ENCODE measurements at regions not wholly inside any gene's neighbourhood (a gene's known extent, or its start where the extent isn't known, plus 50 kb on each side); places are given as distances from the start of the nearest gene placed in this dataset.
"Not testable (repeated sequence)": the region's sequence is repeated elsewhere in the genome, so short reads cannot be mapped to it uniquely, and the experiment has no call there.

DNA sequence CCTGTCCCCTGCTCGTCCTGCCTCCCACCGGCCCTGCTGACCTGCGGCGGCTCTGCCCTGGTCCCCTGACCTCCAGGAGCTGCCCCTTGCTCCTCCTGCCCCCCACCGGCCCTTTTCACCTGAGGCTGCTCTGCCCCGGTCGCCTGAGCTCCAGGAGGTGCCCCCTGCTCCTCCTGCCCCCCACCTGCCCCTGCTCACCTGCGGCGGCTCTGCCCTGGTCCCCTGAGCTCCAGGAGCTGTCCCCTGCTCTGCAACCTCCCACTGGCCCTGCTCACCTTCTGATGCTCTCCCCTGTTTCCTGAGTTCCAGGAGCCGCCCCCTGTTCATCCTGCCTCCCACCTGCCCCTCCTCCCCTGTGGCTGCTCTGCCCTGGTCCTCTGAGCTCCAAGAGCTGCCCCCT lies 101.3 kb downstream of the TMEM121 start:
- Histone ChIP-seq H3K4me2 (no peak overlapping the region), H3K27ac (ENCODE audit: low read depth) (no peak overlapping the region), H2AFZ (no peak overlapping the region), H4K20me1 (replicated peaks; ENCODE audit: insufficient read depth) (no peaks in the 10 kb centered on the region), H3K79me2 (replicated peaks; ENCODE audit: insufficient read depth) (no peaks in the 10 kb centered on the region), H3K4me3 (no peak overlapping the region), H3K36me3 (ENCODE audit: insufficient read depth) (no peaks in the 10 kb centered on the region), H3F3A (replicated peaks; ENCODE audit: low read depth) (no peaks in the 10 kb centered on the region), H3K27me3 (ENCODE audit: insufficient read depth) (no peaks in the 10 kb centered on the region), H3K9me2 (ENCODE audit: insufficient read depth) (no peaks in the 10 kb centered on the region), H3K4me1 (ENCODE audit: insufficient read depth) (no peaks in the 10 kb centered on the region)
- H3K4me1 Mint-ChIP-seq = no peaks in the 10 kb centered on the region
- H3K27ac Mint-ChIP-seq = no peak overlapping the region
- DNase-seq (ENCODE audit: low spot score) (no peak), ATAC-seq (no peak)
- H3K27me3 Mint-ChIP-seq (ENCODE audit: insufficient read depth, low read depth, poor library complexity) = peaks cover 7% of the 10 kb centered on the region
- peaks cover 22% of the 10 kb centered on the region for H3K36me3 Mint-ChIP-seq (ENCODE audit: low read depth)
- TF ChIP-seq, protein P1, sequence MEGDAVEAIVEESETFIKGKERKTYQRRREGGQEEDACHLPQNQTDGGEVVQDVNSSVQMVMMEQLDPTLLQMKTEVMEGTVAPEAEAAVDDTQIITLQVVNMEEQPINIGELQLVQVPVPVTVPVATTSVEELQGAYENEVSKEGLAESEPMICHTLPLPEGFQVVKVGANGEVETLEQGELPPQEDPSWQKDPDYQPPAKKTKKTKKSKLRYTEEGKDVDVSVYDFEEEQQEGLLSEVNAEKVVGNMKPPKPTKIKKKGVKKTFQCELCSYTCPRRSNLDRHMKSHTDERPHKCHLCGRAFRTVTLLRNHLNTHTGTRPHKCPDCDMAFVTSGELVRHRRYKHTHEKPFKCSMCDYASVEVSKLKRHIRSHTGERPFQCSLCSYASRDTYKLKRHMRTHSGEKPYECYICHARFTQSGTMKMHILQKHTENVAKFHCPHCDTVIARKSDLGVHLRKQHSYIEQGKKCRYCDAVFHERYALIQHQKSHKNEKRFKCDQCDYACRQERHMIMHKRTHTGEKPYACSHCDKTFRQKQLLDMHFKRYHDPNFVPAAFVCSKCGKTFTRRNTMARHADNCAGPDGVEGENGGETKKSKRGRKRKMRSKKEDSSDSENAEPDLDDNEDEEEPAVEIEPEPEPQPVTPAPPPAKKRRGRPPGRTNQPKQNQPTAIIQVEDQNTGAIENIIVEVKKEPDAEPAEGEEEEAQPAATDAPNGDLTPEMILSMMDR (conservative IDR thresholded peaks at IDR 0.05; ENCODE audit: low read depth in 2 of 2) = no peak
- TF ChIP-seq NANOG (IDR thresholded peaks at IDR 0.05; ENCODE audit: borderline replicate concordance) (no peak), EZH2 (IDR thresholded peaks at IDR 0.05; ENCODE audit: low read depth, unreplicated experiment) (no peak), ZNF331 (CRISPR knock-in tag; IDR thresholded peaks at IDR 0.05; ENCODE audit: low read depth) (no peak), POLR2AphosphoS5 (IDR thresholded peaks at IDR 0.05; ENCODE audit: low read depth) (no peak)
- TF ChIP-seq, protein P2, sequence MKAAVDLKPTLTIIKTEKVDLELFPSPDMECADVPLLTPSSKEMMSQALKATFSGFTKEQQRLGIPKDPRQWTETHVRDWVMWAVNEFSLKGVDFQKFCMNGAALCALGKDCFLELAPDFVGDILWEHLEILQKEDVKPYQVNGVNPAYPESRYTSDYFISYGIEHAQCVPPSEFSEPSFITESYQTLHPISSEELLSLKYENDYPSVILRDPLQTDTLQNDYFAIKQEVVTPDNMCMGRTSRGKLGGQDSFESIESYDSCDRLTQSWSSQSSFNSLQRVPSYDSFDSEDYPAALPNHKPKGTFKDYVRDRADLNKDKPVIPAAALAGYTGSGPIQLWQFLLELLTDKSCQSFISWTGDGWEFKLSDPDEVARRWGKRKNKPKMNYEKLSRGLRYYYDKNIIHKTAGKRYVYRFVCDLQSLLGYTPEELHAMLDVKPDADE (IDR thresholded peaks at IDR 0.05) = no peak
- H3K9me3 Mint-ChIP-seq = peaks cover 82% of the 10 kb centered on the region
- no peak overlapping the region for H3K4me3 Mint-ChIP-seq

DNA sequence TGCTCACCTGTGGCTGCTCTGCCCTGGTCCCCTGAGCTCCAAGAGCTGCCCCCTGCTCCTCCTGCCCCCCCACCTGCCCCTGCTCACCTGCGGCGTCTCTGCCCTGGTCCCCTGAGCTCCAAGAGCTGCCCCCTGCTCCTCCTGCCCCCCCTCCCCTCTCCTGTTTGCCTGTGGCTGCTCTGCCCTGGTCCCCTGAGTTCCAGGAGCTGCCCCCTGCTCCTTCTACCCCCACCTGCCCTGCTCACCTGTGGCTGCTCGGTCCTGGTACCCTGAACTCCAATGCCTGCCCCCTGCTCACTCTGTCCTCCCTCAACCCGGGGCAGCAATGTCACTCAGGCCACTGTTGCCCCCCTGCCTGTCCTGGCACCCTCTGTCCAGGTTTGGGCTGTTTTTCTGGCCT lies 101.7 kb downstream of the TMEM121 start:
- ATAC-seq; H3K27ac ChIP-seq (ENCODE audit: low read depth); H3K4me2 ChIP-seq; H3F3A ChIP-seq (replicated peaks; ENCODE audit: low read depth); H3K27me3 Mint-ChIP-seq (ENCODE audit: insufficient read depth, low read depth, poor library complexity); H4K20me1 ChIP-seq (replicated peaks; ENCODE audit: insufficient read depth); H3K4me1 Mint-ChIP-seq; H3K27ac Mint-ChIP-seq; H3K27me3 ChIP-seq (ENCODE audit: insufficient read depth); DNase-seq (ENCODE audit: low spot score); H3K4me3 Mint-ChIP-seq; H3K4me3 ChIP-seq; H2AFZ ChIP-seq; H3K36me3 ChIP-seq (ENCODE audit: insufficient read depth); H3K9me2 ChIP-seq (ENCODE audit: insufficient read depth); H3K4me1 ChIP-seq (ENCODE audit: insufficient read depth); H3K79me2 ChIP-seq (replicated peaks; ENCODE audit: insufficient read depth): not testable (repeated sequence)
- H3K9me3 Mint-ChIP-seq = peaks cover 82% of the 10 kb centered on the region
- H3K36me3 Mint-ChIP-seq (ENCODE audit: low read depth) = peaks cover 22% of the 10 kb centered on the region

DNA sequence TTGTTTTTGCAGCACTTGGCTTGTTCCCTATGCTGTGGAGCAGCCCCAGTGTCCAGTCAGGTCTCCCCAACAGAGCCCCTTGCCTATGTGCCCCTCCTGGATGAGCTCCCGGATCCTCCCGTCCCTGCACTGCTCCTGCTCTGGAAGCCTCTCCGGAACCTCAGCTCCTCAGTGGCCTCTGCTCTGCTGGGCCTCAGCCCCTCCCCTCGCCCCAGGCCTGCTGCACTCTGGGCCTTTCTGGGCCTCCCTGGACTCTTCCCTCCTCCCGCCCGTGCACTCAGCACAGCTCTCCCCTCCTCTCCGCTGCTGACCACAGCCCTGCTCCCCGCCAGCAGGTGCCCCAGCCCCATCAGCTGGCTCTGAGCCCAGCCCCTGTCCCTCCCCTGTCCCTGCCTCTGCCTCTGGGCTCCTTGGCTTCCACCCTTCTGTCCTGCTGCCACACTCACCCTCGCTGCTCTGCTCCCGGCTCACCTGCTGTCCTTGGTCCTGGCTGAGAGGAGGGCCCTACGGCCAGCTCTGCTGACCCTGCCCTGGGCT lies 102.2 kb downstream of the TMEM121 start:
- not testable (repeated sequence) for H3K27ac ChIP-seq (ENCODE audit: low read depth)

DNA sequence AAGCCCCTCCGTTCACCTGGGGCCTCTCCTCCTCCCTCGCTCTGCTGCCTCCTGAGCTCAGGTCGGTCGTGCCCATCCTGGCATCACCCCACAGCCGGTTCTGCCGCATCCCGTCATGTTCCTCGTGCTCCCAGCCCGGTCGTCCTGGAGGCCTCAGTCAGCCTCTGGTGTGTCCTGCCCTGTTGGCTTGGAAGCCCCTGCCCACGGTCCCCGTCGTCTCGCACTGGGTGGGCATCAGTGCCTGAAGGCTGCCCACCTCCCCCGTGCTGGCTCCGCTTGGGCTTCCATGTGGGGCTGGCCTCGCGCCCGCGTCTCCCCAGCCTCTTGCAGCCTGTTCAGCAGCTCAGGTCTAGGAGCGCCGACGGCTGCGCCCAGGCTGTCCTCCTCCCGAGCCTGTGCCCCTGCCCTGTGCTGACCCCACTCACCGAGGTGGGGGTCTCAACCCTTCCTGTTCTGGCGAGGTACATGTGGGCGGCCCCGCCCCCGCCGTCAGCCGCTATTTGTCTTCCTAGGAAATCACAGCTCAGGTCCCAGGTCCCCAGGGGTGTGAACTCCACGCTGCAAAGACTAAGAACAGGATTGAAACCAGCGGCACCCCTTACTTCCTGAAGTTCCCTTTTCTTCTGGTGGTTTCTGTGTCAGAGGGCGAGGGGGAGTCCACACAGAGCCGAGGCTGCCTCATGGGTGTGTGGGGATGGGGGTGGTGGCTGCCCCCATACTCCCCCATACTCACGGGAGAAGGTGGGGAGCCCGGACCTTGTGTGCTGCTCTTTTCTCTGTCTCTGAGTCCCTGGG lies 102.9 kb downstream of the TMEM121 start:
- H3K27me3 Mint-ChIP-seq (ENCODE audit: insufficient read depth, low read depth, poor library complexity); ATAC-seq; H3F3A ChIP-seq (replicated peaks; ENCODE audit: low read depth); H3K27ac ChIP-seq (ENCODE audit: low read depth); H3K27ac Mint-ChIP-seq; H3K4me3 Mint-ChIP-seq; H3K36me3 ChIP-seq (ENCODE audit: insufficient read depth); H3K4me3 ChIP-seq; H3K4me1 ChIP-seq (ENCODE audit: insufficient read depth); H3K9me2 ChIP-seq (ENCODE audit: insufficient read depth); DNase-seq (ENCODE audit: low spot score); H2AFZ ChIP-seq; H3K4me2 ChIP-seq; H3K27me3 ChIP-seq (ENCODE audit: insufficient read depth); H4K20me1 ChIP-seq (replicated peaks; ENCODE audit: insufficient read depth); H3K79me2 ChIP-seq (replicated peaks; ENCODE audit: insufficient read depth); H3K4me1 Mint-ChIP-seq: not testable (repeated sequence)
- H3K9me3 Mint-ChIP-seq = peaks cover 87% of the 10 kb centered on the region
- H3K36me3 Mint-ChIP-seq (ENCODE audit: low read depth) = peaks cover 22% of the 10 kb centered on the region

More for the DNA sequence above, 102.2 kb downstream of the TMEM121 start:
- H3K36me3 ChIP-seq (ENCODE audit: insufficient read depth); H3K4me1 ChIP-seq (ENCODE audit: insufficient read depth); H3K27me3 Mint-ChIP-seq (ENCODE audit: insufficient read depth, low read depth, poor library complexity); ATAC-seq; H3K27me3 ChIP-seq (ENCODE audit: insufficient read depth); H3K27ac Mint-ChIP-seq; H3K79me2 ChIP-seq (replicated peaks; ENCODE audit: insufficient read depth); H3K9me2 ChIP-seq (ENCODE audit: insufficient read depth); H3K4me2 ChIP-seq; H2AFZ ChIP-seq; H3K4me1 Mint-ChIP-seq; H3K4me3 ChIP-seq; H4K20me1 ChIP-seq (replicated peaks; ENCODE audit: insufficient read depth); H3K4me3 Mint-ChIP-seq; DNase-seq (ENCODE audit: low spot score); H3F3A ChIP-seq (replicated peaks; ENCODE audit: low read depth): not testable (repeated sequence)
- Mint-ChIP-seq H3K9me3 (peaks cover 83% of the 10 kb centered on the region), H3K36me3 (ENCODE audit: low read depth) (peaks cover 22% of the 10 kb centered on the region)
